ENCODE measurements at regions not wholly inside any gene's neighbourhood (a gene's known extent, or its start where the extent isn't known, plus 50 kb on each side); places are given as distances from the start of the nearest gene placed in this dataset.
"Not testable (repeated sequence)": the region's sequence is repeated elsewhere in the genome, so short reads cannot be mapped to it uniquely, and the experiment has no call there.

DNA sequence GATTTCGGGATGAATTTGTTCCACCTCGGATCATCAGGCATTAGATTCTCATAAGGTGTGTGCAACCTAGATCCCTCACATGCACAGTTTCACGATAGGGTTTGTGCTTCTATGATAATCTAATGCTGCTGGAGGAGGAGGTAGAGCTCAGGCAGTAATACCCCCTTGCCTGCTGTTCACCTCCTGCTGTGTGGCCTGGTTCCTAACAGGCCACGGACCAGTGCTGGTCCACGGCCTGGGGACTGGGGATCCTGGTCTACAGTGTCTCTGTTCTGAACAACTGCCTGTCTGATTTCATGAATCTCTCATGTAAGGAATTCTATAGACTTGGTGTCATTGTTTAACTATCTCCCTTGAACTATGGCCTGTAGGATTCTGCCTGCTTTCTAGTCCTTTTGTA lies 269.9 kb downstream of the SPRY1 start:
- Mint-ChIP-seq H3K4me1 (peaks cover 3% of the 10 kb centered on the region), H3K27ac (no peak overlapping the region), H3K4me3 (no peak overlapping the region), H3K36me3 (no peaks in the 10 kb centered on the region), H3K9me3 (no peaks in the 10 kb centered on the region)
- DNase-seq (ENCODE audit: low spot score in 2 of 2) (no peak), ATAC-seq (no peak)

DNA sequence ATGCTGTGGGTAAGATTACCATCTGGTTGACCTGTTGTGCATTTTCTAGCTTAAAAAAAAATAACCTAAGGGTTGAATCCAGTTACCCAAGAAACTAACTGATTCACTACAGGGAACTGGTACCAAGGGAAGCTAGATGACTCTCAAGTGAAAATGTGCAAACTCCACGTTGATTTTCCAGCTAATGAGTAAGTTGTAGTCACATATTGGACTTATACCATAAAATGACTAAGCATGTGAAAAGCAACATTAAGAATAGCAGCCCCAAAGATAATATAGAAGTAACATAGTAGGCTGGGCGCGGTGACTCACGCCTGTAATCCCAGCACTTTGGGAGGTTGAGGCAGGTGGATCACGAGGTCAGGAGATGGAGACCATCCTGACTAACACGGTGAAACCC lies 270.9 kb downstream of the SPRY1 start:
- peak; percentile 27 for ATAC-seq
- no peaks in the 10 kb centered on the region for H3K9me3 Mint-ChIP-seq
- peaks cover 6% of the 10 kb centered on the region for H3K4me1 Mint-ChIP-seq
- no peak for DNase-seq (ENCODE audit: low spot score in 2 of 2)
- H3K27ac Mint-ChIP-seq: no peak overlapping the region
- H3K36me3 Mint-ChIP-seq: no peaks in the 10 kb centered on the region
- H3K4me3 Mint-ChIP-seq: no peak overlapping the region

- H3K4me3 Mint-ChIP-seq: no peak overlapping the region
- no peaks in the 10 kb centered on the region for H3K9me3 Mint-ChIP-seq
- H3K4me1 Mint-ChIP-seq: peaks cover 10% of the 10 kb centered on the region
- ATAC-seq (no peak), DNase-seq (ENCODE audit: low spot score in 2 of 2) (no peak)
- H3K36me3 Mint-ChIP-seq: no peaks in the 10 kb centered on the region
- no peak overlapping the region for H3K27ac Mint-ChIP-seq
These were observed 271.4 kb downstream of the SPRY1 start for GRCh38 chr4:123667991-123668390.

- no peaks in the 10 kb centered on the region for H3K36me3 Mint-ChIP-seq
- no peaks in the 10 kb centered on the region for H3K9me3 Mint-ChIP-seq
- peaks cover 21% of the 10 kb centered on the region for H3K4me1 Mint-ChIP-seq
- H3K27ac Mint-ChIP-seq: no peak overlapping the region
- DNase-seq (ENCODE audit: low spot score in 2 of 2): no peak
- no peak overlapping the region for H3K4me3 Mint-ChIP-seq
- peak; percentile 75 for ATAC-seq
These were observed 275.2 kb downstream of the SPRY1 start for GRCh38 chr4:123671636-123672404.

- DNase-seq (ENCODE audit: low spot score in 2 of 2) (no peak), ATAC-seq (peak; percentile 24)
- H3K9me3 Mint-ChIP-seq: no peaks in the 10 kb centered on the region
- H3K36me3 Mint-ChIP-seq: no peaks in the 10 kb centered on the region
- peaks cover 21% of the 10 kb centered on the region for H3K4me1 Mint-ChIP-seq
- H3K4me3 Mint-ChIP-seq: no peak overlapping the region
- H3K27ac Mint-ChIP-seq: peak overlapping the region; percentile 4
These were observed 276.4 kb downstream of the SPRY1 start for GRCh38 chr4:123672987-123673386.

DNA sequence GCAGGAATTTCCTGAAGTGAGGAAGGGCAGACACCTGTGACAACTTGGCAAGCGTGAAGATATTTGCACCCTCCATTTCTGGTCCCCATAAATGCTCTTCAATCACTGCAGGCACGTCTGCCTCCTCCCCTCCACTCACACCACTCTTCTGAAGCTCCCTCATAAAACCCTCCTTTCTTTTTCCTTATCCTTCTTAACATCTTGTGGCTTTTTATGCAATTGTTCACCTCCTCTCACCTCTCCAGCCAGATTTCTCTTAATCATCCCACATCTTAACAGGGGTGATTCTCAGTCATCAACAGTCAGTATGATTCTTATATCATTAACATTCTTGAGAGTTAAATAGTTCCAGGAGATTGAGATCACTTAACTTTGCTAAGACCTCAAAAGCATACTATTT lies 277.4 kb downstream of the SPRY1 start:
- DNase-seq (ENCODE audit: low spot score in 2 of 2) (no peak), ATAC-seq (peak; percentile 31)
- Mint-ChIP-seq H3K36me3 (no peaks in the 10 kb centered on the region), H3K9me3 (no peaks in the 10 kb centered on the region), H3K27ac (no peak overlapping the region), H3K4me1 (peaks cover 21% of the 10 kb centered on the region), H3K4me3 (no peak overlapping the region)

- no peaks in the 10 kb centered on the region for H3K9me3 Mint-ChIP-seq
- H3K4me3 Mint-ChIP-seq: no peak overlapping the region
- no peaks in the 10 kb centered on the region for H3K36me3 Mint-ChIP-seq
- H3K27ac Mint-ChIP-seq: no peak overlapping the region
- ATAC-seq (no peak), DNase-seq (ENCODE audit: low spot score in 2 of 2) (no peak)
- H3K4me1 Mint-ChIP-seq: peaks cover 21% of the 10 kb centered on the region
These were observed 278.3 kb downstream of the SPRY1 start for GRCh38 chr4:123674762-123675465.

GRCh38 chr4:123675567-123675966 lies 279.0 kb downstream of the SPRY1 start:
- H3K4me3 Mint-ChIP-seq: no peak overlapping the region
- H3K27ac Mint-ChIP-seq: no peak overlapping the region
- ATAC-seq (no peak), DNase-seq (ENCODE audit: low spot score in 2 of 2) (no peak)
- H3K4me1 Mint-ChIP-seq: peaks cover 21% of the 10 kb centered on the region
- H3K36me3 Mint-ChIP-seq: no peaks in the 10 kb centered on the region
- no peaks in the 10 kb centered on the region for H3K9me3 Mint-ChIP-seq

DNA sequence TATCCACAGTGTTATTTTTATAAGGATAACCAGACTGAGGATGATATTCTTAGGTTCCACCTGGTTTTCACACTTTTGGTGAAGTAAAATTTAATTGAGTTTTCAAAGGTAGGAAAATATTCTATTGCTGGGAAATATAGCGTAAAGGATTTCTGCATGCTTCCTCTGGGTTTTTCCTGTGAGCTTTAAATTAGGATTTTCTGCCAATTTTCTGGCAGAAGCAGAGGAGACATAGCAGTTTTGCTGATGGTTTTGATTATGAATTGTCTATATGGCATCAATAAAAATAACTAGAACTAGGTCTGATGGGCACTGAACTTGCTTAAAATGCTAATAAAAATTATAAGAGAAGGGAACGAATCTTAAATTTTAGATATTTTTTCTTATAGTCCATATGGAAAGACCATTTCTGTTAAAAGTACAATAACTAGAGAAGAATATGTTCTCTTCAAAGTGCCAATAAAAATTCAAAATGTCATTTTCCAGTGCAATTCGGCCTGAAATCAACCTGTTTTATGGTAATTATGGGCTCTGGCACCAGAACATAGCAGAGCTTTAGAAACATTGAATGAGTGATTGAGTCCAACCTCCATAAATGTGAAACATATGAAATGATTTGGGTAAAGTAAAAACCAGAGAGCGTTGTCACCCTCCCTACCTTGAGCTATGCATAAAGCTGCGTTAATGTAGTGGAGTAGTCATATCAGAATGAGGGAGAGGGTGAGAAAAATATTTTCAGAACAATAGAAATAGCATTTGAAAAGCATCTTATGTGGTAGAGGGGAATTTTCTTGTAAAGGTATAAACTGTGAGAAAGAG lies 279.7 kb downstream of the SPRY1 start:
- no peaks in the 10 kb centered on the region for H3K36me3 Mint-ChIP-seq
- H3K9me3 Mint-ChIP-seq: no peaks in the 10 kb centered on the region
- ATAC-seq (peak; percentile 88), DNase-seq (ENCODE audit: low spot score in 2 of 2) (no peak)
- H3K27ac Mint-ChIP-seq: no peak overlapping the region
- peaks cover 20% of the 10 kb centered on the region for H3K4me1 Mint-ChIP-seq
- H3K4me3 Mint-ChIP-seq: no peak overlapping the region

GRCh38 chr4:123676890-123677229 lies 280.3 kb downstream of the SPRY1 start:
- DNase-seq (ENCODE audit: low spot score in 2 of 2): no peak
- peaks cover 15% of the 10 kb centered on the region for H3K4me1 Mint-ChIP-seq
- H3K36me3 Mint-ChIP-seq: no peaks in the 10 kb centered on the region
- no peak for ATAC-seq
- no peak overlapping the region for H3K4me3 Mint-ChIP-seq
- H3K9me3 Mint-ChIP-seq: no peaks in the 10 kb centered on the region
- no peak overlapping the region for H3K27ac Mint-ChIP-seq

GRCh38 chr4:123682931-123683330 lies 286.3 kb downstream of the SPRY1 start:
- Mint-ChIP-seq H3K4me3 (no peak overlapping the region), H3K4me1 (no peaks in the 10 kb centered on the region), H3K36me3 (no peaks in the 10 kb centered on the region), H3K27ac (no peak overlapping the region), H3K9me3 (no peaks in the 10 kb centered on the region)
- ATAC-seq (no peak), DNase-seq (ENCODE audit: low spot score in 2 of 2) (no peak)

- H3K27ac Mint-ChIP-seq; H3K4me3 Mint-ChIP-seq; H3K36me3 Mint-ChIP-seq; H3K4me1 Mint-ChIP-seq; H3K9me3 Mint-ChIP-seq; DNase-seq (ENCODE audit: low spot score in 2 of 2); ATAC-seq: not testable (repeated sequence)
These were observed 288.3 kb downstream of the SPRY1 start for GRCh38 chr4:123684937-123685336.

DNA sequence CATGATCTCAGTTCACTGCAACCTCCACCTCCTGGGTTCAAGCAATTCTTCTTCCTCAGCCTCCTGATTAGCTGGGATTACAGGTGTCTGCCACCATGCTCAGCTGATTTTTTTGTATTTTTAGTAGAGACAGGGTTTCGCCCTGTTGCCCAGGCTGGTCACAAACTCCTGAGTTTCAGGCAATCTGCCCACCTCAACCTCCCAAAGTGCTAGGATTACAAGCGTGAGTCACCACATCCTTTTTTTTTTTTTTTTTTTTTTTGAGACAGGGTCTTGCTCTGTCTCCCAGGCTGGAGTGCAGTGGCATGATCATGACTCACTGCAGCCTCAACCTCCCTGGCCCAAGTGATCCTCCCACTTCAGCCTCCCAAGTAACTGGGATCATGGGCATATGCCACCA lies 298.9 kb downstream of the SPRY1 start:
- ATAC-seq; DNase-seq (ENCODE audit: low spot score in 2 of 2); H3K4me3 Mint-ChIP-seq; H3K9me3 Mint-ChIP-seq; H3K27ac Mint-ChIP-seq; H3K4me1 Mint-ChIP-seq; H3K36me3 Mint-ChIP-seq: not testable (repeated sequence)

DNA sequence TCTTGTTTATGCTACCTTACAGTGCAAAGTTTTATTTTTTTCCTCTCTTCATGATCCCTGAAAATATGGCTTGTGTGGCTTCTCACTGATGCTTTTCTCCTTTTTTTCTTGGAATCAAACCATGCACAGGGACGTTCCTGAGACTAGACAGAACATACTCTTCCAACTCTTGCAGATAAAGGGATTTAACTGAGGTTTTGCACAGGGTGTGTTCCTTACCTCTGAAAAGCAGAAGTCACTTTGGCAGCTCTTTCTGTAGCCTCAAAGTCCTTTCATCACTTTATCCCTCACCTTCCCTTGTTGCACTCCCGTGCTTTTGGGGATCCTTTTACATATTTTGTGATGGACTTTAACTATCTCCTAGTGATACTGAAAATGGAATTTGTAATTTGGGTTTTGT lies 300.1 kb downstream of the SPRY1 start:
- no peaks in the 10 kb centered on the region for H3K36me3 Mint-ChIP-seq
- H3K4me1 Mint-ChIP-seq: no peaks in the 10 kb centered on the region
- ATAC-seq (no peak), DNase-seq (ENCODE audit: low spot score in 2 of 2) (no peak)
- H3K9me3 Mint-ChIP-seq: peaks cover 3% of the 10 kb centered on the region
- no peak overlapping the region for H3K4me3 Mint-ChIP-seq
- no peak overlapping the region for H3K27ac Mint-ChIP-seq

DNA sequence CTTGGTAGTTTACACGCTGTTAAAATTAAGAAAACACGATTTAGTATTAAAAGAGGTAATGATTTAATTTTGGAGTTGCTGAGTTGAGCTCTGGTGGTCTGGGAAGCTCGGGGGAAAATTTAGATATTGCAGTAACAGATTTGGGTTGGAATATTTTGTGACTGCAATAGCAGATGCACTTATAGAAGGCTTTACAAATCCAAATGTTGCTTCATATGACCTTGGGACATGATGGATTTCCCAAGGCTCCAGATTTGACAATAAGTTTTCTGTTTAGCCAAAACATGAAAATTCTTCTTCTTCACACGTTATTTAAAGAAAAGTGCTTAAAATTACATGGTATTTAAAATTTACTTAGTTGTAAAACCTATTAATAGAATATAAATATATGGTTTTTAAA lies 302.0 kb downstream of the SPRY1 start:
- DNase-seq (ENCODE audit: low spot score in 2 of 2) (no peak), ATAC-seq (no peak)
- no peaks in the 10 kb centered on the region for H3K36me3 Mint-ChIP-seq
- no peaks in the 10 kb centered on the region for H3K4me1 Mint-ChIP-seq
- H3K27ac Mint-ChIP-seq: no peak overlapping the region
- H3K4me3 Mint-ChIP-seq: no peak overlapping the region
- H3K9me3 Mint-ChIP-seq: peaks cover 3% of the 10 kb centered on the region

Data from stimulated activated effector memory CD8-positive, alpha-beta T cell treated with anti-CD3 and anti-CD28 coated beads, Interleukin-12 subunit alpha, Interleukin-12 subunit beta, amount 100 ng/mL, for 72 hours (primary cell).